Endothelial cell of umbilical vein (primary cell): ENCODE measurements at regions not wholly inside any gene's neighbourhood (a gene's known extent, or its start where the extent isn't known, plus 50 kb on each side); places are given as distances from the start of the nearest gene placed in this dataset.

Experiments
- EZH2 ChIP-seq: IDR thresholded peaks from 2 replicates; pipeline ENCODE4 v1.6.1; 2012; ENCODE audit warnings: borderline replicate concordance, low read depth, mild to moderate bottlenecking, moderate library complexity, low read length, inconsistent platforms; ENCODE audit not compliant: severe bottlenecking
- FOS ChIP-seq: IDR thresholded peaks from 2 replicates; pipeline ENCODE4 v1.6.1; 2011; ENCODE audit warnings: mild to moderate bottlenecking, low read length, moderate library complexity, borderline replicate concordance; ENCODE audit not compliant: insufficient read depth
- GATA2 ChIP-seq: IDR thresholded peaks from 2 replicates; pipeline ENCODE4 v1.7.0; 2011; ENCODE audit warnings: low read depth, mild to moderate bottlenecking, moderate library complexity, mixed read lengths, low read length; ENCODE audit not compliant: insufficient read length, insufficient read depth
- JUN ChIP-seq: IDR thresholded peaks from 2 replicates; pipeline ENCODE4 v1.6.1; 2011; ENCODE audit warnings: borderline replicate concordance, low read depth; ENCODE audit not compliant: insufficient read length, insufficient read depth
- MYC ChIP-seq: IDR thresholded peaks from one replicate; pipeline ENCODE4 v1.6.1; 2011; ENCODE audit warnings: mild to moderate bottlenecking, low read depth, low read length
- POLR2A ChIP-seq: IDR thresholded peaks from 2 replicates; pipeline ENCODE4 v1.6.1; 2012; ENCODE audit warnings: low read depth, mild to moderate bottlenecking, control low read depth, low read length
- POLR2AphosphoS5 ChIP-seq: IDR thresholded peaks from 2 replicates; pipeline ENCODE4 v1.6.1; 2012; ENCODE audit warnings: low read depth, mild to moderate bottlenecking, control low read depth, low read length, moderate library complexity; ENCODE audit not compliant: insufficient read depth
- TF ChIP-seq, protein P1 (sequence below), 2 donors: IDR thresholded peaks; 1 replicate in 1 of 2; 2 replicates in 1 of 2; pipeline ENCODE4 v1.5.1; 2011; ENCODE audit warnings: low read length in 2 of 2, mild to moderate bottlenecking in 2 of 2, moderate library complexity in 2 of 2, control low read depth in 1 of 2, inconsistent platforms in 1 of 2, low read depth in 1 of 2; ENCODE audit not compliant: insufficient read depth in 1 of 2; ENCODE audit errors: extremely low read depth in 1 of 2
- TF ChIP-seq, protein P2 (sequence below): IDR thresholded peaks from 2 replicates; pipeline ENCODE4 v1.6.1; 2011; ENCODE audit not compliant: insufficient read depth, insufficient read length

DNA sequence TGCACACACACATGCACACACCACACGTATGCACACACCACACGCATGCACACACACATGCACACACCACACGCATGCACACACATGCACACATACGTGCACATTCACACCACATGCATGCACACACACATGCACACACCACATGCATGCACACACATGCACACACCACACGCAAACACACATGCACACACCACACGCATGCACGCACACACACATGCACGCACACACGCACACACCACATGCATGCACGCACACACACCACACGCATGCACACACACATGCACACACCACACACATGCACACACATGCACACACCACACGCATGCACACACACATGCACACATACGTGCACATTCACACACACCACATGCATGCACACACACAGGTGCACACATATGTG lies 169.8 kb upstream of the SALL3 start:
- TF ChIP-seq, protein P1, sequence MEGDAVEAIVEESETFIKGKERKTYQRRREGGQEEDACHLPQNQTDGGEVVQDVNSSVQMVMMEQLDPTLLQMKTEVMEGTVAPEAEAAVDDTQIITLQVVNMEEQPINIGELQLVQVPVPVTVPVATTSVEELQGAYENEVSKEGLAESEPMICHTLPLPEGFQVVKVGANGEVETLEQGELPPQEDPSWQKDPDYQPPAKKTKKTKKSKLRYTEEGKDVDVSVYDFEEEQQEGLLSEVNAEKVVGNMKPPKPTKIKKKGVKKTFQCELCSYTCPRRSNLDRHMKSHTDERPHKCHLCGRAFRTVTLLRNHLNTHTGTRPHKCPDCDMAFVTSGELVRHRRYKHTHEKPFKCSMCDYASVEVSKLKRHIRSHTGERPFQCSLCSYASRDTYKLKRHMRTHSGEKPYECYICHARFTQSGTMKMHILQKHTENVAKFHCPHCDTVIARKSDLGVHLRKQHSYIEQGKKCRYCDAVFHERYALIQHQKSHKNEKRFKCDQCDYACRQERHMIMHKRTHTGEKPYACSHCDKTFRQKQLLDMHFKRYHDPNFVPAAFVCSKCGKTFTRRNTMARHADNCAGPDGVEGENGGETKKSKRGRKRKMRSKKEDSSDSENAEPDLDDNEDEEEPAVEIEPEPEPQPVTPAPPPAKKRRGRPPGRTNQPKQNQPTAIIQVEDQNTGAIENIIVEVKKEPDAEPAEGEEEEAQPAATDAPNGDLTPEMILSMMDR (IDR thresholded peaks at IDR 0.05; ENCODE audit: extremely low read depth in 1 of 2, insufficient read depth in 1 of 2, low read depth in 1 of 2, low read length in 2 of 2), result no peak
- no peak for TF ChIP-seq POLR2A
- TF ChIP-seq POLR2AphosphoS5, result no peak
- TF ChIP-seq, protein P2, sequence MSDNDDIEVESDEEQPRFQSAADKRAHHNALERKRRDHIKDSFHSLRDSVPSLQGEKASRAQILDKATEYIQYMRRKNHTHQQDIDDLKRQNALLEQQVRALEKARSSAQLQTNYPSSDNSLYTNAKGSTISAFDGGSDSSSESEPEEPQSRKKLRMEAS, result no peak
- no peak for TF ChIP-seq MYC
- no peak for TF ChIP-seq GATA2
- no peak for TF ChIP-seq FOS
- TF ChIP-seq EZH2, result no peak
- no peak for TF ChIP-seq JUN
